Fibroblast of gingiva (primary cell): ENCODE measurements at regions not wholly inside any gene's neighbourhood (a gene's known extent, or its start where the extent isn't known, plus 50 kb on each side); places are given as distances from the start of the nearest gene placed in this dataset.

Source experiments
- DNase-seq: peaks from one replicate; pipeline ENCODE4 v3.0.0-alpha.2; 2011; ENCODE audit warnings: low read depth

- no peak for DNase-seq
These were observed 226.8 kb upstream of the GATB start for GRCh38 chr4:151987606-151988005.

- DNase-seq, result no peak
These were observed 223.0 kb upstream of the GATB start for GRCh38 chr4:151983854-151984253.

GRCh38 chr4:151979819-151980218 is 219.0 kb upstream of the GATB start:
- DNase-seq, result no peak

GRCh38 chr4:151968643-151969042 is 207.8 kb upstream of the GATB start:
- no peak for DNase-seq

GRCh38 chr4:151967074-151967473 is 206.3 kb upstream of the GATB start:
- DNase-seq, result no peak

- no peak for DNase-seq
These were observed 201.5 kb upstream of the GATB start for GRCh38 chr4:151962138-151962823.

GRCh38 chr4:151961456-151961855 is 200.6 kb upstream of the GATB start:
- DNase-seq, result no peak

GRCh38 chr4:151960449-151961230 is 199.8 kb upstream of the GATB start:
- no peak for DNase-seq

- no peak for DNase-seq
These were observed 196.3 kb upstream of the GATB start for GRCh38 chr4:151957153-151957552.

GRCh38 chr4:151955721-151956380 is 195.0 kb upstream of the GATB start:
- no peak for DNase-seq

- DNase-seq, result no peak
These were observed 193.1 kb upstream of the GATB start for GRCh38 chr4:151953795-151954372.

- DNase-seq, result no peak
These were observed 192.5 kb upstream of the GATB start for GRCh38 chr4:151953312-151953711.

GRCh38 chr4:151952711-151953254 is 192.0 kb upstream of the GATB start:
- no peak for DNase-seq

- DNase-seq, result no peak
These were observed 191.3 kb upstream of the GATB start for GRCh38 chr4:151952137-151952536.

- DNase-seq, result no peak
These were observed 190.9 kb upstream of the GATB start for GRCh38 chr4:151951671-151952050.

- DNase-seq, result peak; percentile 7
These were observed 190.3 kb upstream of the GATB start for GRCh38 chr4:151950993-151951670.

- peak; percentile 26 for DNase-seq
These were observed 187.7 kb upstream of the GATB start for GRCh38 chr4:151948351-151949016.

- DNase-seq, result no peak
These were observed 185.9 kb upstream of the GATB start for GRCh38 chr4:151946718-151947117.

GRCh38 chr4:151942971-151943370 is 182.2 kb upstream of the GATB start:
- DNase-seq, result no peak

GRCh38 chr4:151940926-151941617 is 180.3 kb upstream of the GATB start:
- DNase-seq, result no peak

GRCh38 chr4:151940291-151940690 is 179.5 kb upstream of the GATB start:
- DNase-seq, result no peak
